ENCODE measurements at regions not wholly inside any gene's neighbourhood (a gene's known extent, or its start where the extent isn't known, plus 50 kb on each side); places are given as distances from the start of the nearest gene placed in this dataset.

GRCh38 chr18:2274613-2275012 is 296.7 kb downstream of the METTL4 start:
- TF ChIP-seq CTCF (IDR thresholded peaks at IDR 0.05; ENCODE audit: insufficient read depth, low read length) (no peak), POLR2AphosphoS5 (IDR thresholded peaks at IDR 0.05; ENCODE audit: low read depth) (no peak), REST (IDR thresholded peaks at IDR 0.05; ENCODE audit: insufficient replicate concordance, low read depth) (peak; percentile 54), GABPA (IDR thresholded peaks at IDR 0.05; ENCODE audit: low read depth) (no peak), SPI1 (IDR thresholded peaks at IDR 0.05; ENCODE audit: borderline replicate concordance, low read depth) (no peak)

Measured in HL-60 (cell line).